Neural progenitor cell (in vitro differentiated cells): ENCODE measurements at regions not wholly inside any gene's neighbourhood (a gene's known extent, or its start where the extent isn't known, plus 50 kb on each side); places are given as distances from the start of the nearest gene placed in this dataset.

ENCODE experiments used
- DNase-seq: peaks from one replicate; pipeline ENCODE4 v3.0.0-alpha.2; 2016; ENCODE audit warnings: low spot score
- H2AFZ ChIP-seq: fragments of 200-600 bp; sonication (generic); replicated peaks from 2 replicates; pipeline ENCODE4 v1.6.1; 2016; ENCODE audit warnings: antibody characterized with exemption
- H3F3A ChIP-seq: fragments of 200-600 bp; sonication (generic); 2 replicates; pipeline ENCODE4 v1.6.1; 2016; ENCODE audit warnings: antibody characterized with exemption, low read depth
- H3K27ac ChIP-seq: fragments of 200-600 bp; sonication (generic); 2 replicates; pipeline ENCODE4 v1.5.1; 2016; ENCODE audit warnings: mild to moderate bottlenecking
- H3K27me3 ChIP-seq: fragments of 200-600 bp; sonication (generic); 2 replicates; pipeline ENCODE4 v1.6.1; 2016; ENCODE audit warnings: mild to moderate bottlenecking, moderate library complexity
- H3K36me3 ChIP-seq: fragments of 200-600 bp; sonication (generic); 2 replicates; pipeline ENCODE4 v1.5.1; 2016
- H3K4me1 ChIP-seq: fragments of 200-600 bp; sonication (generic); 2 replicates; pipeline ENCODE4 v1.6.1; 2016; ENCODE audit warnings: mixed run types
- H3K4me2 ChIP-seq: fragments of 200-600 bp; sonication (generic); 2 replicates; pipeline ENCODE4 v1.6.1; 2016
- H3K4me3 ChIP-seq: fragments of 200-600 bp; sonication (generic); 2 replicates; pipeline ENCODE4 v1.5.1; 2016
- H3K79me2 ChIP-seq: fragments of 200-600 bp; sonication (generic); 2 replicates; pipeline ENCODE4 v1.6.1; 2016; ENCODE audit warnings: low read depth
- H3K9ac ChIP-seq: fragments of 200-600 bp; sonication (generic); 2 replicates; pipeline ENCODE4 v1.6.1; 2016
- H3K9me3 ChIP-seq: fragments of 200-600 bp; sonication (generic); 2 replicates; pipeline ENCODE4 v1.5.1; 2016; ENCODE audit warnings: low read depth
- H4K20me1 ChIP-seq: fragments of 200-600 bp; sonication (generic); 2 replicates; pipeline ENCODE4 v1.6.1; 2016; ENCODE audit warnings: low read depth
- H3K27ac Mint-ChIP-seq: 3 replicates; pipeline ENCODE4 v1.8.0; 2021; ENCODE audit warnings: mixed read lengths
- H3K27me3 Mint-ChIP-seq: 2 replicates; pipeline ENCODE4 v1.8.0; 2022; ENCODE audit warnings: low read depth, mild to moderate bottlenecking, inconsistent platforms, moderate library complexity, mixed read lengths; ENCODE audit not compliant: insufficient read depth
- H3K36me3 Mint-ChIP-seq: 3 replicates; pipeline ENCODE4 v1.8.0; 2021; ENCODE audit warnings: mixed read lengths
- H3K4me1 Mint-ChIP-seq: 3 replicates; pipeline ENCODE4 v1.8.0; 2021; ENCODE audit warnings: mixed read lengths
- H3K4me3 Mint-ChIP-seq: 3 replicates; pipeline ENCODE4 v1.8.0; 2021; ENCODE audit warnings: mild to moderate bottlenecking, moderate library complexity, mixed read lengths
- H3K9me3 Mint-ChIP-seq: 3 replicates; pipeline ENCODE4 v1.8.0; 2020; ENCODE audit warnings: mixed read lengths
- CTCF ChIP-seq: fragments of 200-600 bp; sonication (generic); IDR thresholded peaks from 2 replicates; pipeline ENCODE4 v1.5.1; 2017; ENCODE audit warnings: antibody characterized with exemption, mild to moderate bottlenecking
- EZH2 ChIP-seq: fragments of 200-600 bp; sonication (generic); IDR thresholded peaks from 2 replicates; pipeline ENCODE4 v1.6.1; 2017; ENCODE audit warnings: antibody characterized with exemption, mild to moderate bottlenecking, moderate library complexity
- EZH2phosphoT487 ChIP-seq: fragments of 200-600 bp; sonication (generic); IDR thresholded peaks from 2 replicates; pipeline ENCODE4 v1.6.1; 2017; ENCODE audit warnings: antibody characterized with exemption

GRCh38 chr17:70961341-70961740 lies 792.0 kb downstream of the KCNJ2 start:
- H3K9me3 Mint-ChIP-seq, result peaks cover 6% of the 10 kb centered on the region
- no peaks in the 10 kb centered on the region for H3K36me3 Mint-ChIP-seq
- H3F3A ChIP-seq, result no peaks in the 10 kb centered on the region
- no peaks in the 10 kb centered on the region for H3K27me3 Mint-ChIP-seq
- no peaks in the 10 kb centered on the region for H3K36me3 ChIP-seq
- no peak overlapping the region for H3K4me3 Mint-ChIP-seq
- H4K20me1 ChIP-seq, result no peaks in the 10 kb centered on the region
- DNase-seq, result no peak
- H3K9ac ChIP-seq, result no peak overlapping the region
- no peaks in the 10 kb centered on the region for H3K9me3 ChIP-seq
- H3K4me2 ChIP-seq, result no peak overlapping the region
- no peaks in the 10 kb centered on the region for H3K79me2 ChIP-seq
- H2AFZ ChIP-seq, result no peak overlapping the region
- TF ChIP-seq EZH2 (no peak), CTCF (no peak), EZH2phosphoT487 (no peak)
- no peak overlapping the region for H3K27ac Mint-ChIP-seq
- no peak overlapping the region for H3K27ac ChIP-seq
- no peaks in the 10 kb centered on the region for H3K4me1 ChIP-seq
- H3K4me1 Mint-ChIP-seq, result no peaks in the 10 kb centered on the region
- H3K27me3 ChIP-seq, result no peaks in the 10 kb centered on the region
- H3K4me3 ChIP-seq, result no peak overlapping the region

GRCh38 chr17:70968302-70968701 lies 799.0 kb downstream of the KCNJ2 start:
- H3K4me3 ChIP-seq, result no peak overlapping the region
- Mint-ChIP-seq H3K4me3 (no peak overlapping the region), H3K27ac (no peak overlapping the region), H3K27me3 (peaks cover 2% of the 10 kb centered on the region), H3K9me3 (peaks cover 6% of the 10 kb centered on the region), H3K4me1 (no peaks in the 10 kb centered on the region), H3K36me3 (no peaks in the 10 kb centered on the region)
- TF ChIP-seq EZH2 (no peak), CTCF (no peak), EZH2phosphoT487 (no peak)
- no peak overlapping the region for H3K27ac ChIP-seq
- H2AFZ ChIP-seq, result no peak overlapping the region
- no peaks in the 10 kb centered on the region for H3K79me2 ChIP-seq
- H4K20me1 ChIP-seq, result no peaks in the 10 kb centered on the region
- no peak overlapping the region for H3K4me2 ChIP-seq
- no peak overlapping the region for H3K9ac ChIP-seq
- H3K36me3 ChIP-seq, result no peaks in the 10 kb centered on the region
- no peaks in the 10 kb centered on the region for H3K9me3 ChIP-seq
- H3K27me3 ChIP-seq, result no peaks in the 10 kb centered on the region
- H3F3A ChIP-seq, result no peaks in the 10 kb centered on the region
- DNase-seq, result no peak
- no peaks in the 10 kb centered on the region for H3K4me1 ChIP-seq

GRCh38 chr17:70969521-70970034 lies 800.2 kb downstream of the KCNJ2 start:
- H3K4me3 ChIP-seq, result no peak overlapping the region
- Mint-ChIP-seq H3K4me3 (no peak overlapping the region), H3K27ac (no peak overlapping the region), H3K4me1 (no peaks in the 10 kb centered on the region), H3K36me3 (no peaks in the 10 kb centered on the region), H3K9me3 (peaks cover 6% of the 10 kb centered on the region), H3K27me3 (peaks cover 2% of the 10 kb centered on the region)
- H3K27ac ChIP-seq, result no peak overlapping the region
- H3K4me1 ChIP-seq, result no peaks in the 10 kb centered on the region
- no peaks in the 10 kb centered on the region for H3K9me3 ChIP-seq
- H2AFZ ChIP-seq, result no peak overlapping the region
- no peak overlapping the region for H3K4me2 ChIP-seq
- DNase-seq, result no peak
- H3K27me3 ChIP-seq, result no peaks in the 10 kb centered on the region
- no peaks in the 10 kb centered on the region for H3K36me3 ChIP-seq
- H3F3A ChIP-seq, result no peaks in the 10 kb centered on the region
- H3K9ac ChIP-seq, result no peak overlapping the region
- H3K79me2 ChIP-seq, result no peaks in the 10 kb centered on the region
- H4K20me1 ChIP-seq, result no peaks in the 10 kb centered on the region
- TF ChIP-seq EZH2phosphoT487 (no peak), EZH2 (no peak), CTCF (no peak)
